IMR-90 (cell line): ENCODE measurements at regions not wholly inside any gene's neighbourhood (a gene's known extent, or its start where the extent isn't known, plus 50 kb on each side); places are given as distances from the start of the nearest gene placed in this dataset.

Experiments used
- ATAC-seq: fragments of 200-7000 bp; cut with Tn5 transposase; 2 replicates; pipeline ENCODE4 v1.9.1; 2020; ENCODE audit warnings: low read depth, mild to moderate bottlenecking, moderate library complexity
- BruUV-seq: library from RNA; stranded (reverse); fragments of 400-500 nt; replicated peaks from 2 replicates; lab custom pipeline; 2021; lab: Mats Ljungman, UMichigan
- CTCF ChIA-PET: fragments of 300-600 bp; formaldehyde crosslinking; extraction: SDS; loops from one replicate; lab custom pipeline; 2021; ENCODE audit warnings: antibody characterized with exemption; lab: Yijun Ruan, JAX
- POLR2A ChIA-PET: fragments of 300-600 bp; sonication (Branson Sonifier 250); formaldehyde crosslinking; loops from one replicate; lab custom pipeline; 2022; ENCODE audit warnings: antibody characterized with exemption; ENCODE audit not compliant: unreplicated experiment; lab: Charles Lee
- DNase-seq: peaks from one replicate; pipeline ENCODE4 v3.0.0; 2013
- H2AFZ ChIP-seq: replicated peaks from 2 replicates; pipeline ENCODE3; 2013; ENCODE audit warnings: low read length, mild to moderate bottlenecking; ENCODE audit not compliant: poor library complexity
- H2AK5ac ChIP-seq: 2 replicates; pipeline ENCODE4 v1.6.1; 2013; ENCODE audit warnings: low read depth, low read length, inconsistent platforms
- H2AK9ac ChIP-seq: replicated peaks from 2 replicates; pipeline ENCODE3; 2013; ENCODE audit warnings: mild to moderate bottlenecking, low read depth, low read length, moderate library complexity; ENCODE audit not compliant: poor library complexity
- H2BK120ac ChIP-seq: 2 replicates; pipeline ENCODE4 v1.6.1; 2013; ENCODE audit warnings: low read depth, low read length, inconsistent platforms
- H2BK15ac ChIP-seq: 3 replicates; pipeline ENCODE4 v1.6.1; 2013; ENCODE audit warnings: low read depth, low read length, inconsistent platforms
- H2BK20ac ChIP-seq: 2 replicates; pipeline ENCODE4 v1.6.1; 2013; ENCODE audit warnings: low read depth, mild to moderate bottlenecking, inconsistent platforms, low read length, moderate library complexity
- H2BK5ac ChIP-seq: 2 replicates; pipeline ENCODE4 v1.6.1; 2013; ENCODE audit warnings: mild to moderate bottlenecking, low read depth, low read length, inconsistent platforms; ENCODE audit not compliant: poor library complexity, severe bottlenecking
- H3K14ac ChIP-seq: replicated peaks from 2 replicates; pipeline ENCODE4 v1.6.1; 2013; ENCODE audit warnings: low read depth, low read length, inconsistent platforms
- H3K18ac ChIP-seq: 2 replicates; pipeline ENCODE4 v1.6.1; 2013; ENCODE audit warnings: low read depth, low read length, control low read depth
- H3K23ac ChIP-seq: 2 replicates; pipeline ENCODE4 v1.6.1; 2013; ENCODE audit warnings: low read depth, low read length, inconsistent platforms
- H3K27ac ChIP-seq: 2 replicates; pipeline ENCODE4 v1.5.1; 2013; ENCODE audit warnings: mild to moderate bottlenecking, control low read depth, low read length; ENCODE audit not compliant: insufficient read depth
- H3K27me3 ChIP-seq: 2 replicates; pipeline ENCODE4 v1.6.1; 2013; ENCODE audit warnings: low read length; ENCODE audit not compliant: control insufficient read depth, insufficient read depth
- H3K36me3 ChIP-seq: 2 replicates; pipeline ENCODE4 v1.6.1; 2013; ENCODE audit warnings: low read length, mixed read lengths; ENCODE audit not compliant: control insufficient read depth, insufficient read depth
- H3K4ac ChIP-seq: 2 replicates; pipeline ENCODE4 v1.6.1; 2013; ENCODE audit warnings: low read depth, low read length, inconsistent platforms
- H3K4me1 ChIP-seq: 2 replicates; pipeline ENCODE4 v1.6.1; 2013; ENCODE audit warnings: low read length, mixed read lengths; ENCODE audit not compliant: control insufficient read depth, insufficient read depth
- H3K4me2 ChIP-seq: 2 replicates; pipeline ENCODE4 v1.6.1; 2013; ENCODE audit warnings: low read depth, mild to moderate bottlenecking, control low read depth, low read length, moderate library complexity
- H3K4me3 ChIP-seq: 2 replicates; pipeline ENCODE4 v1.5.1; 2013; ENCODE audit warnings: low read depth, mild to moderate bottlenecking, control low read depth, low read length, moderate library complexity; ENCODE audit not compliant: insufficient read depth
- H3K56ac ChIP-seq: 2 replicates; pipeline ENCODE4 v1.6.1; 2013; ENCODE audit warnings: low read length, inconsistent platforms; ENCODE audit not compliant: insufficient read depth; ENCODE audit errors: extremely low read depth
- H3K79me1 ChIP-seq, 2 experiments: 2 replicates each; pipeline ENCODE4 v1.6.1; 2013; ENCODE audit warnings: low read length in 2 of 2, inconsistent platforms in 1 of 2, low read depth in 1 of 2
- H3K9ac ChIP-seq: 2 replicates; pipeline ENCODE4 v1.6.1; 2013; ENCODE audit warnings: low read depth, low read length, control low read depth
- H3K9me1 ChIP-seq: 2 replicates; pipeline ENCODE4 v1.6.1; 2013; ENCODE audit warnings: low read length, inconsistent platforms; ENCODE audit not compliant: insufficient read depth
- H3K9me3 ChIP-seq: 2 replicates; pipeline ENCODE4 v1.6.1; 2013; ENCODE audit warnings: low read length; ENCODE audit not compliant: control insufficient read depth, insufficient read depth
- H4K20me1 ChIP-seq: 2 replicates; pipeline ENCODE4 v1.6.1; 2013; ENCODE audit warnings: low read length, inconsistent platforms; ENCODE audit not compliant: insufficient read depth
- H4K5ac ChIP-seq: 2 replicates; pipeline ENCODE4 v1.6.1; 2013; ENCODE audit warnings: mild to moderate bottlenecking, low read depth, low read length, control low read depth
- H4K8ac ChIP-seq, 2 experiments: 2 replicates each; pipeline ENCODE4 v1.6.1; 2013; ENCODE audit warnings: low read depth in 2 of 2, low read length in 2 of 2, control low read depth in 1 of 2, inconsistent platforms in 1 of 2
- H4K91ac ChIP-seq: 2 replicates; pipeline ENCODE4 v1.6.1; 2013; ENCODE audit warnings: low read depth, low read length, inconsistent platforms; ENCODE audit not compliant: insufficient read depth
- BHLHE40 ChIP-seq: fragments of 150-350 bp; IDR thresholded peaks from 2 replicates; pipeline ENCODE4 v1.6.1; 2016; ENCODE audit warnings: mild to moderate bottlenecking, low read depth, low read length
- CHD1 ChIP-seq: IDR thresholded peaks from 2 replicates; pipeline ENCODE4 v1.6.1; 2012; ENCODE audit warnings: low read depth, low read length, improper control_type of control experiment
- MAZ ChIP-seq: IDR thresholded peaks from 2 replicates; pipeline ENCODE4 v1.6.1; 2012; ENCODE audit warnings: low read depth, mild to moderate bottlenecking, low read length, improper control_type of control experiment, moderate library complexity, borderline replicate concordance
- POLR2A ChIP-seq: IDR thresholded peaks from 2 replicates; pipeline ENCODE4 v1.6.1; 2012; ENCODE audit warnings: mild to moderate bottlenecking, low read depth, low read length
- RAD21 ChIP-seq: IDR thresholded peaks from 2 replicates; pipeline ENCODE4 v1.6.1; 2012; ENCODE audit warnings: low read length, improper control_type of control experiment
- USF2 ChIP-seq: fragments of 150-350 bp; IDR thresholded peaks from 2 replicates; pipeline ENCODE4 v1.6.1; 2017; ENCODE audit warnings: mild to moderate bottlenecking, antibody characterized with exemption, low read length, low read depth
- WGBS, 2 experiments: methylation state at CpG; one replicate each; pipeline versions ENCODE4 v1.1.5 to v1.1.7; 2013; ENCODE audit warnings: missing lambda C conversion rate in 2 of 2; ENCODE audit not compliant: insufficient read length in 1 of 2; ENCODE audit errors: extremely low coverage in 2 of 2; 5-methylcytosine and 5-hydroxymethylcytosine counted together
- dilution Hi-C: fragments of 300-500 bp; cut with HindIII; formaldehyde crosslinking; loops from one replicate; pipeline ENCODE4 v1.14.3; 2018; ENCODE audit warnings: low sequenced_read_pairs; ENCODE audit not compliant: unreplicated experiment
- in situ Hi-C: fragments of 300-500 bp; cut with MboI; formaldehyde crosslinking; loops from 3 replicates; pipeline ENCODE4 v1.14.3; 2019; ENCODE audit warnings: low sequenced_read_pairs, inconsistent platforms, mixed read lengths
- intact Hi-C: fragments of 100-400 bp; cut with micrococcal nuclease; formaldehyde crosslinking; loops from 2 replicates; pipeline ENCODE4 v1.10.0; 2022

GRCh38 chr15:98169551-98169950 lies 209.0 kb downstream of the ARRDC4 start:
- Histone ChIP-seq H3K4me2 (no peak overlapping the region), H2BK5ac (no peak overlapping the region), H3K9me1 (no peaks in the 10 kb centered on the region), H2AK5ac (no peak overlapping the region), H4K91ac (no peak overlapping the region), H2BK20ac (no peak overlapping the region), H3K14ac (no peak overlapping the region), H3K9ac (no peak overlapping the region), H3K4me1 (no peaks in the 10 kb centered on the region), H2AFZ (no peak overlapping the region), H3K79me1 (no peaks in the 10 kb centered on the region), H3K23ac (no peak overlapping the region), H3K9me3 (peaks cover 15% of the 10 kb centered on the region), H2BK15ac (no peak overlapping the region), H2AK9ac (no peak overlapping the region), H3K27me3 (no peaks in the 10 kb centered on the region), H3K36me3 (no peaks in the 10 kb centered on the region), H4K20me1 (no peaks in the 10 kb centered on the region), H3K18ac (no peak overlapping the region), H3K27ac (no peak overlapping the region), H4K8ac (no peak overlapping the region), H3K4ac (no peak overlapping the region), H2BK120ac (no peak overlapping the region), H3K4me3 (no peak overlapping the region), H4K5ac (no peak overlapping the region), H3K56ac (no peak overlapping the region)
- in situ Hi-C loops = no loop called here
- ChIA-PET CTCF (interaction anchor here (0.6 kb wide), 1 partner anchor 8 kb away, joined by 4 read pairs; no protein-coding TSS in a partner anchor), POLR2A (no interaction called here)
- BruUV-seq = no TSS peak
- ATAC-seq = no peak
- TF ChIP-seq USF2 = no peak
- no peak for TF ChIP-seq BHLHE40
- no peak for TF ChIP-seq POLR2A
- TF ChIP-seq RAD21 = no peak
- no peak for TF ChIP-seq CHD1
- TF ChIP-seq MAZ = no peak
- WGBS, 2 experiments = 100% methylated on average over 1 of the region's 9 CpGs; no CpG with 5 or more reads in 1 of the 2 experiments
- DNase-seq = no peak
- intact Hi-C loops = no loop called here
- dilution Hi-C loops = no loop called here
